MM.1S (cell line): ENCODE measurements at regions not wholly inside any gene's neighbourhood (a gene's known extent, or its start where the extent isn't known, plus 50 kb on each side); places are given as distances from the start of the nearest gene placed in this dataset.

Source experiments
- EZH2 ChIP-seq: fragments of 300-600 bp; sonication (generic); optimal IDR thresholded peaks from 2 replicates; pipeline ENCODE3; 2017; ENCODE audit warnings: low read depth, mild to moderate bottlenecking, antibody characterized with exemption, low read length, mixed read lengths
- EZH2phosphoT487 ChIP-seq: fragments of 300-600 bp; sonication (generic); IDR thresholded peaks from 2 replicates; pipeline ENCODE4 v1.6.1; 2018; ENCODE audit warnings: antibody characterized with exemption, low read length
- TF ChIP-seq, protein P1 (sequence below): fragments of 300-600 bp; sonication (generic); IDR thresholded peaks from 2 replicates; pipeline ENCODE4 v1.5.1; 2016; ENCODE audit warnings: antibody characterized with exemption, low read length, mixed read lengths

DNA sequence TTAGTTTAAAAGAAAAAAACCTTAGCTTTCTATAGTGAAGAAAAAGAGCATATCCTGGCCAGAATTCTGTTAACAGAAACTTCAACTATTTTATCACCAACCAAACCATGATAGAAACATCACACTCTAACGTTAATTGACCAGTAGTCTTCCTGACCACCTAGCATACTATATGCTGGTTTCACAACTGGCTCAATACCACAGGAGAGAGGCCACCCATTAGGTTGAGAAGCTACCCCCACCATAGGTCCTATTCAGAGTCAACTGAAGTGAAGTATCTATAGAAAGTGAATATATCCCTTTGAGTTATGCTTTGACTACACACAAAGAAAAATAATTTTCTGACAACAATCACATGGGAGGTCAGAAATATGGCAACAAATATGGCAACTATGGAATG, 85.2 kb upstream of the STK17B start:
- TF ChIP-seq, protein P1, sequence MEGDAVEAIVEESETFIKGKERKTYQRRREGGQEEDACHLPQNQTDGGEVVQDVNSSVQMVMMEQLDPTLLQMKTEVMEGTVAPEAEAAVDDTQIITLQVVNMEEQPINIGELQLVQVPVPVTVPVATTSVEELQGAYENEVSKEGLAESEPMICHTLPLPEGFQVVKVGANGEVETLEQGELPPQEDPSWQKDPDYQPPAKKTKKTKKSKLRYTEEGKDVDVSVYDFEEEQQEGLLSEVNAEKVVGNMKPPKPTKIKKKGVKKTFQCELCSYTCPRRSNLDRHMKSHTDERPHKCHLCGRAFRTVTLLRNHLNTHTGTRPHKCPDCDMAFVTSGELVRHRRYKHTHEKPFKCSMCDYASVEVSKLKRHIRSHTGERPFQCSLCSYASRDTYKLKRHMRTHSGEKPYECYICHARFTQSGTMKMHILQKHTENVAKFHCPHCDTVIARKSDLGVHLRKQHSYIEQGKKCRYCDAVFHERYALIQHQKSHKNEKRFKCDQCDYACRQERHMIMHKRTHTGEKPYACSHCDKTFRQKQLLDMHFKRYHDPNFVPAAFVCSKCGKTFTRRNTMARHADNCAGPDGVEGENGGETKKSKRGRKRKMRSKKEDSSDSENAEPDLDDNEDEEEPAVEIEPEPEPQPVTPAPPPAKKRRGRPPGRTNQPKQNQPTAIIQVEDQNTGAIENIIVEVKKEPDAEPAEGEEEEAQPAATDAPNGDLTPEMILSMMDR, result no peak
- no peak for TF ChIP-seq EZH2
- no peak for TF ChIP-seq EZH2phosphoT487
